Progenitor cell of endocrine pancreas (in vitro differentiated cells): ENCODE measurements at regions not wholly inside any gene's neighbourhood (a gene's known extent, or its start where the extent isn't known, plus 50 kb on each side); places are given as distances from the start of the nearest gene placed in this dataset.

ENCODE experiments used
- DNase-seq: peaks from one replicate; pipeline ENCODE4 v3.0.0; 2021; ENCODE audit warnings: low spot score; ENCODE audit not compliant: unreplicated experiment
- H3K27ac Mint-ChIP-seq: 2 replicates; pipeline ENCODE4 v1.8.0; 2021; ENCODE audit warnings: mild to moderate bottlenecking, moderate library complexity, mixed read lengths
- H3K27me3 Mint-ChIP-seq: 2 replicates; pipeline ENCODE4 v1.8.0; 2021; ENCODE audit warnings: mixed read lengths
- H3K36me3 Mint-ChIP-seq: 2 replicates; pipeline ENCODE4 v1.8.0; 2022; ENCODE audit warnings: mixed read lengths; ENCODE audit not compliant: insufficient read depth
- H3K4me1 Mint-ChIP-seq: 2 replicates; pipeline ENCODE4 v1.8.0; 2021; ENCODE audit warnings: low read depth, mixed read lengths
- H3K4me3 Mint-ChIP-seq: 2 replicates; pipeline ENCODE4 v1.8.0; 2021; ENCODE audit warnings: low read depth, mild to moderate bottlenecking, moderate library complexity, mixed read lengths
- H3K9me3 Mint-ChIP-seq: 2 replicates; pipeline ENCODE4 v1.8.0; 2021; ENCODE audit warnings: low read depth, mixed read lengths
- TF ChIP-seq, protein P1 (sequence below): fragments of 200-600 bp; sonication (generic); IDR thresholded peaks from one replicate; pipeline ENCODE4 v1.5.0; 2021; ENCODE audit warnings: antibody characterized with exemption, mild to moderate bottlenecking; ENCODE audit not compliant: unreplicated experiment

DNA sequence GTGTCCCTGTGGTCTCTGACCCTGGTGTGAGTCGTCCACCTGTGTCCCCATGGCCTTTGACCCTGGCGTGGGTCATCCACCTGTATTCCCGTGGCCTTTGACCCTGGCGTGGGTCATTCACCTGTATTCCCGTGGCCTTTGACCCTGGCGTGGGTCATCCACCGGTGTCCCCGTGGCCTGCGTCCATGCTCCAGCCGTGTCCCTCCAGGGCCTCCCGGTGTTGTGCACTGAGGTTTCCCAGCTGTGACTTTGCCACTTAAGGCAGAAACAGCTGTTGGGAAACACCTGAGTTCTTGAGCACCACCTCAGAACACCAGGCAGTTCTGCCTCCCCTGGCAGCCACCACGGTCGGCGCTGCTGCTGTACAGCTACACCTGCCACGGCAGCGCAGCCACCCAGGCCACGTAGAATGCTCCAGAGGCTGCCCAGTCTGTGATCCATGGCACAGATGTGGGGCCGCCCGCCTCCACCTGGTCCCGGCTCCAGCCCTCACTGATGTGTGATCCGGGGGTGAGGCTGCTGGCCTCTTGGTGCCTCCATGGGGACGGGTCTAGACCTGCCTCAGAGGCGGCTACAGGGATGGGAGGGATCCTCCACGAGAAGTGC lies 69.1 kb upstream of the GALNT9 start:
- no peaks in the 10 kb centered on the region for H3K36me3 Mint-ChIP-seq
- no peak overlapping the region for H3K4me3 Mint-ChIP-seq
- peaks cover 10% of the 10 kb centered on the region for H3K4me1 Mint-ChIP-seq
- DNase-seq, result no peak
- H3K9me3 Mint-ChIP-seq, result no peaks in the 10 kb centered on the region
- H3K27ac Mint-ChIP-seq, result peak overlapping the region; percentile 54
- H3K27me3 Mint-ChIP-seq, result peaks cover 38% of the 10 kb centered on the region
- TF ChIP-seq, protein P1, sequence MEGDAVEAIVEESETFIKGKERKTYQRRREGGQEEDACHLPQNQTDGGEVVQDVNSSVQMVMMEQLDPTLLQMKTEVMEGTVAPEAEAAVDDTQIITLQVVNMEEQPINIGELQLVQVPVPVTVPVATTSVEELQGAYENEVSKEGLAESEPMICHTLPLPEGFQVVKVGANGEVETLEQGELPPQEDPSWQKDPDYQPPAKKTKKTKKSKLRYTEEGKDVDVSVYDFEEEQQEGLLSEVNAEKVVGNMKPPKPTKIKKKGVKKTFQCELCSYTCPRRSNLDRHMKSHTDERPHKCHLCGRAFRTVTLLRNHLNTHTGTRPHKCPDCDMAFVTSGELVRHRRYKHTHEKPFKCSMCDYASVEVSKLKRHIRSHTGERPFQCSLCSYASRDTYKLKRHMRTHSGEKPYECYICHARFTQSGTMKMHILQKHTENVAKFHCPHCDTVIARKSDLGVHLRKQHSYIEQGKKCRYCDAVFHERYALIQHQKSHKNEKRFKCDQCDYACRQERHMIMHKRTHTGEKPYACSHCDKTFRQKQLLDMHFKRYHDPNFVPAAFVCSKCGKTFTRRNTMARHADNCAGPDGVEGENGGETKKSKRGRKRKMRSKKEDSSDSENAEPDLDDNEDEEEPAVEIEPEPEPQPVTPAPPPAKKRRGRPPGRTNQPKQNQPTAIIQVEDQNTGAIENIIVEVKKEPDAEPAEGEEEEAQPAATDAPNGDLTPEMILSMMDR, result no peak

DNA sequence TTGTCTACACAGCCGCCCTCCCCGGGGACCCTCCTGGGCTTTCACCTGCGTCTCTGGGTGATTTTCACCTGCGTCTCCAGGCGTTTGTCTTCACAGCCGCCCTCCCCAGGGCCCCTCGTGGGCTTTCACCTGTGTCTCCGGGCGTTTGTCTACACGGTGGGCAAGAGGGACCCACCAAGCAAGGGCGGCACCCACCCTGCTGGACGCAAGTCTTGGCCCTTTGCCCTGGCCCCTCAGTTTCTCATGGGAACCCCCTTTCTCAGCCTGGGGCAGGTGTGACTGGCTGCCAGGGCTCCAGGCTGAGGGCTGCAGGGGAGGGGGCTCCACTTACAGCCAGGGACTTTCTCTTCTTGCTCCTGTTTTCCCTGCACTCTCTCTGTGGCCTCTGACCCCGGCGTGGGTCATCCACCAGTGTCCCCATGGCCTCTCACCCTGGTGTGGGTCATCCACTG lies 68.6 kb upstream of the GALNT9 start:
- peaks cover 10% of the 10 kb centered on the region for H3K4me1 Mint-ChIP-seq
- TF ChIP-seq, protein P1, result no peak
- H3K4me3 Mint-ChIP-seq, result no peak overlapping the region
- H3K9me3 Mint-ChIP-seq, result no peaks in the 10 kb centered on the region
- no peaks in the 10 kb centered on the region for H3K36me3 Mint-ChIP-seq
- H3K27me3 Mint-ChIP-seq, result peaks cover 40% of the 10 kb centered on the region
- H3K27ac Mint-ChIP-seq, result peak overlapping the region; percentile 54
- DNase-seq, result no peak

DNA sequence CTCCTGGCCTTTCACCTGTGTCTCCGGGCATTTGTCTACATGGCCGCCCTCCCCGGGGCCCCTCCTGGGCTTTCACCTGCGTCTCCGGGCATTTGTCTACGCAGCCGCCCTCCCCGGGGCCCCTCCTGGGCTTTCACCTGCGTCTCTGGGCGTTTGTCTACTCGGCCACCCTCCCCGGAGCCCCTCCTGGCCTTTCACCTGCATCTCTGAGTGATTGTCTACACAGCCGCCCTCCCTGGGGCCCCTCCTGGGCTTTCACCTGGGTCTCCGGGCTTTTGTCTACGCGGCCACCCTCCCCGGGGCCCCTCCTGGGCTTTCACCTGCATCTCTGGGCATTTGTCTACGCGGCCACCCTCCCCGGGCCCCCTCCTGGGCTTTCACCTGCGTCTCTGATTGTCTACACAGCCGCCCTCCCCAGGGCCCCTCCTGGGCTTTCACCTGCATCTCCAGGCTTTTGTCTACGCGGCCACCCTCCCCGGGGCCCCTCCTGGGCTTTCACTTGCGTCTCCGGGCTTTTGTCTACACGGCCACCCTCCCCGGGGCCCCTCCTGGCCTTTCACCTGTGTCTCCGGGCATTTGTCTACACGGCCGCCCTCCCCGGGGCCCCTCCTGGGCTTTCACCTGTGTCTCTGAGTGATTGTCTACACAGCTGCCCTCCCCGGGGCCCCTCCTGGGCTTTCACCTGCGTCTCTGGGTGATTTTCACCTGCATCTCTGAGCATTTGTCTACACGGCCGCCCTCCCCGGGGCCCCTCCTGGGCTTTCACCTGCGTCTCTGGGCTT lies 68.0 kb upstream of the GALNT9 start:
- H3K27ac Mint-ChIP-seq, result peak overlapping the region; percentile 54
- H3K4me1 Mint-ChIP-seq, result peaks cover 10% of the 10 kb centered on the region
- H3K27me3 Mint-ChIP-seq, result peaks cover 40% of the 10 kb centered on the region
- H3K4me3 Mint-ChIP-seq, result no peak overlapping the region
- no peaks in the 10 kb centered on the region for H3K9me3 Mint-ChIP-seq
- TF ChIP-seq, protein P1, result no peak
- H3K36me3 Mint-ChIP-seq, result no peaks in the 10 kb centered on the region
- no peak for DNase-seq

DNA sequence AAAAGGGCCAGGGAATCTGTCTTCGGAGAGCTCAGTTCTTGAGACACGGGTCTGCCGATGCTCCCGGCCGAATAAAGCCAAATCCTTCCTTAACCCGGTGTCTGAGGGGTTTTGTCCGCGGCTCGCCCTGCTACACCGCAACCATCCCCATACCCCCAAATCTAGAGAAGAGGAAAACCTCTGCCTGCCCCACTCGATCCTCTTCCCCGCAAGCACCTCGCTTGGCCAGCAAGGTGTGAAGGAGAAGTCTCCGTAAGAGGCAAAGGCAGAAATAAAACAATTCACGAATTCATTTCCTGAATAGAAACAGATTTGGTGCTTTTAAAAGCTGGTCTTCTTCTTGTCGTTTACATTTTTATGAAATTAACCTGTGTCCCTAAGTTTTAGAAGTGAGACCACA lies 67.3 kb upstream of the GALNT9 start:
- H3K27me3 Mint-ChIP-seq, result peaks cover 40% of the 10 kb centered on the region
- H3K27ac Mint-ChIP-seq, result peak overlapping the region; percentile 54
- TF ChIP-seq, protein P1, result no peak
- no peak overlapping the region for H3K4me3 Mint-ChIP-seq
- H3K4me1 Mint-ChIP-seq, result peaks cover 10% of the 10 kb centered on the region
- H3K9me3 Mint-ChIP-seq, result no peaks in the 10 kb centered on the region
- H3K36me3 Mint-ChIP-seq, result no peaks in the 10 kb centered on the region
- no peak for DNase-seq

DNA sequence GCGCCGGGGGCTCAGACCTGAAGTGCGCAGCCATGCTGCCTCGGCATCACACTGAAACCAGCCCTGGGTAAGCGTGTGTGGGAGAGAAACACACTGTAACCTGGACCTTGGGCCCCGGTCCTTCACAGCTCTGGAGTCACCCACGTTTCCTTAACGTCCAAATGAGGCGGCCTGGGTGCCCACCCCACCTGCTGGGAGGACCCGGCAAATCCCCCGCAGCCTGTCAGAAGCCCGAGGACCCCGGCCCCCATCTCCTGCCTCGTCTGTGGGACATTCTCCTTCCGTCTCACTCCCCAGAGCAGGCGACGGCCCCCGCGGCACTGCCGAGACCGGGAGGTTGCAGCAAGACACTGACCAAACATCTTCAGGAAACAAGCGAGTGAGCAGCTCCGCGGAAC lies 66.5 kb upstream of the GALNT9 start:
- TF ChIP-seq, protein P1, result no peak
- Mint-ChIP-seq H3K27ac (peak overlapping the region; percentile 33), H3K27me3 (peaks cover 46% of the 10 kb centered on the region), H3K36me3 (no peaks in the 10 kb centered on the region), H3K4me3 (no peak overlapping the region), H3K9me3 (peaks cover 3% of the 10 kb centered on the region), H3K4me1 (peaks cover 10% of the 10 kb centered on the region)
- DNase-seq, result no peak
